Mesodermal cell (in vitro differentiated cells): ENCODE measurements at regions not wholly inside any gene's neighbourhood (a gene's known extent, or its start where the extent isn't known, plus 50 kb on each side); places are given as distances from the start of the nearest gene placed in this dataset.

Experiments used
- H3K27ac ChIP-seq: 2 replicates; pipeline ENCODE4 v1.7.0; 2013; ENCODE audit warnings: mild to moderate bottlenecking, low read depth, low read length, moderate library complexity; ENCODE audit not compliant: severe bottlenecking
- H3K36me3 ChIP-seq: 2 replicates; pipeline ENCODE4 v1.7.1; 2013; ENCODE audit warnings: mild to moderate bottlenecking, low read length, moderate library complexity; ENCODE audit not compliant: control insufficient read depth, insufficient read depth
- H3K4me1 ChIP-seq: one replicate; pipeline ENCODE4 v1.7.1; 2013; ENCODE audit warnings: mild to moderate bottlenecking, low read length; ENCODE audit not compliant: insufficient read depth, control insufficient read depth, poor library complexity, severe bottlenecking
- H3K4me3 ChIP-seq: 2 replicates; pipeline ENCODE4 v1.7.0; 2013; ENCODE audit warnings: low read length, control low read depth, mild to moderate bottlenecking; ENCODE audit not compliant: insufficient read depth, poor library complexity, severe bottlenecking; ENCODE audit errors: extremely low read depth
- H3K9me3 ChIP-seq: 2 replicates; pipeline ENCODE4 v1.7.1; 2013; ENCODE audit warnings: mild to moderate bottlenecking, low read length, moderate library complexity; ENCODE audit not compliant: control insufficient read depth
- WGBS, 2 experiments: methylation state at CpG; one replicate each; pipeline ENCODE4 v1.1.5; 2013; ENCODE audit warnings: missing lambda C conversion rate in 2 of 2; ENCODE audit not compliant: insufficient coverage in 2 of 2; 5-methylcytosine and 5-hydroxymethylcytosine counted together

- no peaks in the 10 kb centered on the region for H3K36me3 ChIP-seq
- no peaks in the 10 kb centered on the region for H3K9me3 ChIP-seq
- no peak overlapping the region for H3K4me3 ChIP-seq
- no peak overlapping the region for H3K27ac ChIP-seq
- no CpG with 5 or more reads among the region's 1 CpG for WGBS, 2 experiments
- peaks cover 16% of the 10 kb centered on the region for H3K4me1 ChIP-seq
These were observed 179.1 kb downstream of the KIF18A start for GRCh38 chr11:27928809-27929208.

GRCh38 chr11:27926981-27927481, 180.9 kb downstream of the KIF18A start:
- Histone ChIP-seq H3K36me3 (no peaks in the 10 kb centered on the region), H3K9me3 (no peaks in the 10 kb centered on the region), H3K27ac (peak overlapping the region; percentile 43), H3K4me3 (no peak overlapping the region), H3K4me1 (peaks cover 3% of the 10 kb centered on the region)
- 92% methylated on average over 1 of the region's 4 CpGs; no CpG with 5 or more reads in 1 of the 2 experiments for WGBS, 2 experiments

- WGBS, 2 experiments, result 100% methylated on average over 1 of the region's 2 CpGs
These were observed 181.5 kb downstream of the KIF18A start for GRCh38 chr11:27926486-27926885.

GRCh38 chr11:27921472-27921871, 186.5 kb downstream of the KIF18A start:
- Histone ChIP-seq H3K4me3 (no peak overlapping the region), H3K9me3 (no peaks in the 10 kb centered on the region), H3K4me1 (peaks cover under 1% of the 10 kb centered on the region), H3K36me3 (no peaks in the 10 kb centered on the region), H3K27ac (no peak overlapping the region)

More at GRCh38 chr11:27926486-27926885, 181.5 kb downstream of the KIF18A start:
- H3K36me3 ChIP-seq, result no peaks in the 10 kb centered on the region
- no peaks in the 10 kb centered on the region for H3K9me3 ChIP-seq
- peaks cover 3% of the 10 kb centered on the region for H3K4me1 ChIP-seq
- H3K4me3 ChIP-seq, result no peak overlapping the region
- no peak overlapping the region for H3K27ac ChIP-seq

- 80 to 90% methylated on average over 1 to 3 of the region's 6 CpGs for WGBS, 2 experiments
- no peak overlapping the region for H3K4me3 ChIP-seq
- no peaks in the 10 kb centered on the region for H3K9me3 ChIP-seq
- H3K36me3 ChIP-seq, result no peaks in the 10 kb centered on the region
- H3K4me1 ChIP-seq, result peaks cover 4% of the 10 kb centered on the region
- no peak overlapping the region for H3K27ac ChIP-seq
These were observed 191.3 kb downstream of the KIF18A start for GRCh38 chr11:27916541-27917100.

- no peak overlapping the region for H3K27ac ChIP-seq
- H3K4me3 ChIP-seq, result no peak overlapping the region
- no peaks in the 10 kb centered on the region for H3K36me3 ChIP-seq
- H3K4me1 ChIP-seq, result peaks cover 7% of the 10 kb centered on the region
- no peaks in the 10 kb centered on the region for H3K9me3 ChIP-seq
These were observed 193.9 kb downstream of the KIF18A start for GRCh38 chr11:27914080-27914479.

GRCh38 chr11:27913650-27914049, 194.3 kb downstream of the KIF18A start:
- Histone ChIP-seq H3K4me3 (no peak overlapping the region), H3K27ac (no peak overlapping the region), H3K9me3 (no peaks in the 10 kb centered on the region), H3K36me3 (no peaks in the 10 kb centered on the region), H3K4me1 (peaks cover 7% of the 10 kb centered on the region)
- 79 to 90% methylated on average over 2 of the region's 3 CpGs for WGBS, 2 experiments

- no peak overlapping the region for H3K4me3 ChIP-seq
These were observed 195.0 kb downstream of the KIF18A start for GRCh38 chr11:27912916-27913315.

GRCh38 chr11:27910186-27910931, 197.6 kb downstream of the KIF18A start:
- no peak overlapping the region for H3K4me3 ChIP-seq
- no peaks in the 10 kb centered on the region for H3K9me3 ChIP-seq
- H3K27ac ChIP-seq, result peak overlapping the region; percentile 90
- H3K4me1 ChIP-seq, result peaks cover 7% of the 10 kb centered on the region
- 82 to 87% methylated on average over 2 to 3 of the region's 5 CpGs for WGBS, 2 experiments
- H3K36me3 ChIP-seq, result no peaks in the 10 kb centered on the region

More at GRCh38 chr11:27912916-27913315, 195.0 kb downstream of the KIF18A start:
- no CpG with 5 or more reads among the region's 2 CpGs for WGBS, 2 experiments
- H3K27ac ChIP-seq, result no peak overlapping the region
- H3K4me1 ChIP-seq, result peaks cover 7% of the 10 kb centered on the region
- H3K36me3 ChIP-seq, result no peaks in the 10 kb centered on the region
- H3K9me3 ChIP-seq, result no peaks in the 10 kb centered on the region

GRCh38 chr11:27909386-27909785, 198.6 kb downstream of the KIF18A start:
- Histone ChIP-seq H3K27ac (no peak overlapping the region), H3K36me3 (no peaks in the 10 kb centered on the region), H3K4me3 (no peak overlapping the region), H3K4me1 (peaks cover 7% of the 10 kb centered on the region), H3K9me3 (no peaks in the 10 kb centered on the region)
- no CpG with 5 or more reads among the region's 2 CpGs for WGBS, 2 experiments

GRCh38 chr11:27908621-27909020, 199.3 kb downstream of the KIF18A start:
- Histone ChIP-seq H3K27ac (no peak overlapping the region), H3K9me3 (no peaks in the 10 kb centered on the region), H3K36me3 (no peaks in the 10 kb centered on the region), H3K4me1 (peaks cover 2% of the 10 kb centered on the region), H3K4me3 (no peak overlapping the region)
- 83% methylated on average over 2 of the region's 3 CpGs; no CpG with 5 or more reads in 1 of the 2 experiments for WGBS, 2 experiments
